H1 (cell line): ENCODE measurements at regions not wholly inside any gene's neighbourhood (a gene's known extent, or its start where the extent isn't known, plus 50 kb on each side); places are given as distances from the start of the nearest gene placed in this dataset.

Experiments used
- CTCF ChIA-PET: fragments of 300-600 bp; sonication (Branson Sonifier 250); formaldehyde crosslinking; loops from one replicate; lab custom pipeline; 2021; ENCODE audit not compliant: partially characterized antibody; lab: Charles Lee
- POLR2A ChIA-PET: fragments of 300-600 bp; sonication (Branson Sonifier 250); formaldehyde crosslinking; loops from one replicate; lab custom pipeline; 2021; ENCODE audit warnings: inconsistent platforms; ENCODE audit not compliant: partially characterized antibody; lab: Charles Lee
- DNase-seq, 2 experiments: peaks; one replicate each; pipeline versions ENCODE4 v3.0.0 to v3.0.0-alpha.2; 2010 to 2022; ENCODE audit warnings: low spot score in 2 of 2, low read depth in 1 of 2, mixed read lengths in 1 of 2
- FAIRE-seq: peaks from 2 replicates; lab custom pipeline; 2011; peaks lifted over from hg19 to GRCh38; lab: Jason Lieb, UNC
- H2AFZ ChIP-seq: 2 replicates; pipeline ENCODE4 v1.8.1; 2012; ENCODE audit warnings: low read length, inconsistent platforms
- H2AK5ac ChIP-seq: 2 replicates; pipeline ENCODE4 v1.6.1; 2013; ENCODE audit warnings: low read depth, low read length
- H2BK120ac ChIP-seq: replicated peaks from 2 replicates; pipeline ENCODE3; 2013; ENCODE audit warnings: low read depth, low read length, inconsistent platforms
- H2BK12ac ChIP-seq: 2 replicates; pipeline ENCODE4 v1.6.1; 2013; ENCODE audit warnings: low read depth, low read length
- H2BK15ac ChIP-seq: 2 replicates; pipeline ENCODE4 v1.6.1; 2013; ENCODE audit warnings: low read length
- H2BK20ac ChIP-seq: 2 replicates; pipeline ENCODE4 v1.6.1; 2013; ENCODE audit warnings: low read length
- H2BK5ac ChIP-seq: 2 replicates; pipeline ENCODE4 v1.6.1; 2013; ENCODE audit warnings: low read depth, low read length
- H3K14ac ChIP-seq: 2 replicates; pipeline ENCODE4 v1.6.1; 2013; ENCODE audit warnings: inconsistent platforms; ENCODE audit not compliant: insufficient read length
- H3K18ac ChIP-seq: 2 replicates; pipeline ENCODE4 v1.6.1; 2013; ENCODE audit warnings: low read length; ENCODE audit errors: extremely low read depth
- H3K23ac ChIP-seq: 2 replicates; pipeline ENCODE4 v1.6.1; 2013; ENCODE audit warnings: inconsistent platforms; ENCODE audit not compliant: insufficient read length
- H3K23me2 ChIP-seq: 2 replicates; pipeline ENCODE4 v1.6.1; 2013; ENCODE audit warnings: low read depth, low read length
- H3K27ac ChIP-seq: 2 replicates; pipeline ENCODE4 v1.6.1; 2011; ENCODE audit warnings: low read depth, low read length, inconsistent platforms
- H3K27me3 ChIP-seq, 4 experiments: replicated peaks in 1 of 4; 1 replicate in 1 of 4; 2 replicates in 3 of 4; pipeline versions ENCODE4 v1.6.1 to v1.8.1; 2011 to 2013; ENCODE audit warnings: low read length in 3 of 4, mild to moderate bottlenecking in 3 of 4, inconsistent platforms in 2 of 4, mixed read lengths in 2 of 4, moderate library complexity in 1 of 4; ENCODE audit not compliant: control insufficient read depth in 3 of 4, insufficient read depth in 3 of 4; ENCODE audit errors: extremely low read depth in 1 of 4
- H3K36me3 ChIP-seq, 4 experiments: 2 replicates each; pipeline versions ENCODE4 v1.6.1 to v1.8.1; 2011 to 2013; ENCODE audit warnings: mild to moderate bottlenecking in 4 of 4, low read length in 3 of 4, moderate library complexity in 2 of 4, control low read depth in 1 of 4, inconsistent platforms in 1 of 4; ENCODE audit not compliant: insufficient read depth in 4 of 4, control insufficient read depth in 2 of 4
- H3K4ac ChIP-seq: replicated peaks from 2 replicates; pipeline ENCODE3; 2013; ENCODE audit warnings: low read length, low read depth, mixed read lengths, inconsistent platforms; ENCODE audit not compliant: insufficient read length
- H3K4me1 ChIP-seq, 4 experiments: replicated peaks in 1 of 4; 1 replicate in 1 of 4; 2 replicates in 3 of 4; pipeline versions ENCODE4 v1.6.1 to v1.8.1; 2011 to 2013; ENCODE audit warnings: low read length in 3 of 4, inconsistent platforms in 2 of 4, mixed read lengths in 1 of 4; ENCODE audit not compliant: insufficient read depth in 4 of 4, control insufficient read depth in 3 of 4
- H3K4me2 ChIP-seq, 2 experiments: 2 replicates each; pipeline versions ENCODE4 v1.6.1 to v1.8.1; 2011 to 2013; ENCODE audit warnings: low read depth in 2 of 2, low read length in 2 of 2, control low read depth in 1 of 2, inconsistent platforms in 1 of 2, mild to moderate bottlenecking in 1 of 2; ENCODE audit not compliant: insufficient read depth in 1 of 2
- H3K4me3 ChIP-seq, 4 experiments: fragments of 200-600, 300-600 bp in 1 of 4; sonication (generic), shearing (Covaris generic), sonication (Bioruptor Twin) in 1 of 4; 2 replicates each; pipeline versions ENCODE4 v1.5.1 to v1.8.1; 2011 to 2016; ENCODE audit warnings: low read length in 4 of 4, low read depth in 3 of 4, control low read depth in 2 of 4, inconsistent platforms in 2 of 4, mild to moderate bottlenecking in 2 of 4, mixed read lengths in 1 of 4, moderate library complexity in 1 of 4; ENCODE audit not compliant: insufficient read depth in 2 of 4; ENCODE audit errors: extremely low read depth in 1 of 4
- H3K56ac ChIP-seq: replicated peaks from 2 replicates; pipeline ENCODE3; 2013; ENCODE audit warnings: low read depth, mild to moderate bottlenecking, mixed read lengths, low read length, inconsistent platforms; ENCODE audit not compliant: insufficient read length
- H3K79me1 ChIP-seq: 2 replicates; pipeline ENCODE4 v1.6.1; 2013; ENCODE audit warnings: low read depth, low read length, control low read depth
- H3K79me2 ChIP-seq, 2 experiments: 2 replicates each; pipeline versions ENCODE4 v1.6.1 to v1.8.1; 2012 to 2013; ENCODE audit warnings: low read length in 2 of 2, mild to moderate bottlenecking in 2 of 2, inconsistent platforms in 1 of 2; ENCODE audit not compliant: insufficient read depth in 2 of 2, control insufficient read depth in 1 of 2
- H3K9ac ChIP-seq, 4 experiments: replicated peaks in 1 of 4; 1 replicate in 1 of 4; 2 replicates in 3 of 4; pipeline versions ENCODE4 v1.6.1 to v1.8.1; 2011 to 2013; ENCODE audit warnings: low read depth in 3 of 4, low read length in 3 of 4, control low read depth in 2 of 4, mild to moderate bottlenecking in 2 of 4, moderate library complexity in 2 of 4, inconsistent platforms in 1 of 4; ENCODE audit errors: extremely low read depth in 1 of 4
- H3K9me3 ChIP-seq, 2 experiments: 2 replicates each; pipeline versions ENCODE4 v1.6.1 to v1.8.1; 2012 to 2013; ENCODE audit warnings: mild to moderate bottlenecking in 2 of 2, moderate library complexity in 2 of 2, control low read depth in 1 of 2, inconsistent platforms in 1 of 2, low read depth in 1 of 2, low read length in 1 of 2, mixed read lengths in 1 of 2; ENCODE audit not compliant: insufficient read depth in 2 of 2
- H4K20me1 ChIP-seq, 2 experiments: replicated peaks in 1 of 2; 2 replicates each; pipeline versions ENCODE3 to v1.8.1; 2011 to 2013; ENCODE audit warnings: inconsistent platforms in 2 of 2, low read length in 2 of 2, mild to moderate bottlenecking in 1 of 2; ENCODE audit not compliant: insufficient read depth in 2 of 2, control insufficient read depth in 1 of 2
- H4K5ac ChIP-seq: 2 replicates; pipeline ENCODE4 v1.6.1; 2013; ENCODE audit warnings: low read length, low read depth, mixed read lengths, inconsistent platforms; ENCODE audit not compliant: insufficient read length
- H4K8ac ChIP-seq: 2 replicates; pipeline ENCODE4 v1.8.0; 2013; ENCODE audit warnings: mild to moderate bottlenecking, moderate library complexity, low read length, inconsistent platforms; ENCODE audit not compliant: insufficient read depth; ENCODE audit errors: extremely low read depth
- H4K91ac ChIP-seq: replicated peaks from 2 replicates; pipeline ENCODE3; 2013; ENCODE audit warnings: low read length, mixed read lengths, inconsistent platforms; ENCODE audit not compliant: insufficient read length
- BACH1 ChIP-seq: IDR thresholded peaks from 2 replicates; pipeline ENCODE4 v1.6.1; 2012; ENCODE audit warnings: low read length, improper control_type of control experiment
- CHD1 ChIP-seq: IDR thresholded peaks from 2 replicates; pipeline ENCODE4 v1.6.1; 2012; ENCODE audit warnings: low read depth, low read length, improper control_type of control experiment
- CTBP2 ChIP-seq: IDR thresholded peaks from 2 replicates; pipeline ENCODE4 v1.7.0; 2011; ENCODE audit warnings: borderline replicate concordance, mild to moderate bottlenecking, moderate library complexity, mixed read lengths, low read length; ENCODE audit not compliant: insufficient read depth, insufficient read length
- CTCF ChIP-seq, 3 experiments: IDR thresholded peaks; 1 replicate in 2 of 3; 2 replicates in 1 of 3; pipeline versions ENCODE4 v1.5.1 to v1.6.1; 2011; ENCODE audit warnings: low read length in 3 of 3, mild to moderate bottlenecking in 3 of 3, inconsistent platforms in 2 of 3, low read depth in 1 of 3, moderate library complexity in 1 of 3; ENCODE audit not compliant: insufficient read depth in 1 of 3; ENCODE audit errors: control extremely low read depth in 1 of 3
- HDAC6 ChIP-seq: IDR thresholded peaks from one replicate; pipeline ENCODE4 v1.7.1; 2012; ENCODE audit warnings: low read depth, mild to moderate bottlenecking, inconsistent platforms, low read length, moderate library complexity
- KDM4A ChIP-seq: IDR thresholded peaks from one replicate; pipeline ENCODE4 v1.7.1; 2012; ENCODE audit warnings: low read depth, mild to moderate bottlenecking, moderate library complexity, low read length, inconsistent platforms; ENCODE audit not compliant: severe bottlenecking
- KDM5A ChIP-seq: fragments of 200-600 bp; IDR thresholded peaks from 2 replicates; pipeline ENCODE4 v1.7.1; 2012; ENCODE audit warnings: mild to moderate bottlenecking, low read length, inconsistent platforms, mixed read lengths
- RFX5 ChIP-seq: IDR thresholded peaks from 2 replicates; pipeline ENCODE4 v1.6.1; 2011; ENCODE audit warnings: low read depth, low read length, improper control_type of control experiment, borderline replicate concordance
- RNF2 ChIP-seq: fragments of 200-900, 300-1000 bp; sonication (generic); IDR thresholded peaks from 2 replicates; pipeline ENCODE4 v1.7.1; 2016; ENCODE audit warnings: borderline replicate concordance, low read depth, mild to moderate bottlenecking, antibody characterized with exemption, low read length; ENCODE audit not compliant: poor library complexity, severe bottlenecking; ENCODE audit errors: missing control alignments
- SIRT6 ChIP-seq: IDR thresholded peaks from one replicate; pipeline ENCODE4 v1.7.1; 2012; ENCODE audit warnings: low read length, inconsistent platforms
- SP1 ChIP-seq: IDR thresholded peaks from 2 replicates; pipeline ENCODE4 v1.6.1; 2011; ENCODE audit warnings: low read depth, low read length
- TAF7 ChIP-seq: optimal IDR thresholded peaks from 2 replicates; pipeline ENCODE3; 2011; ENCODE audit warnings: low read depth, mild to moderate bottlenecking, inconsistent platforms, low read length, moderate library complexity, borderline replicate concordance
- ZNF274 ChIP-seq: IDR thresholded peaks from 2 replicates; pipeline ENCODE4 v1.7.0; 2012; ENCODE audit warnings: low read length, borderline replicate concordance; ENCODE audit errors: extremely low read depth

GRCh38 chr13:71368336-71368735 lies 498.7 kb downstream of the DACH1 start:
- H3K14ac ChIP-seq, result no peak overlapping the region
- no peaks in the 10 kb centered on the region for H3K27me3 ChIP-seq
- H2AK5ac ChIP-seq, result no peak overlapping the region
- H3K56ac ChIP-seq, result no peak overlapping the region
- H2AFZ ChIP-seq, result no peak overlapping the region
- no peak overlapping the region for H3K27ac ChIP-seq
- no peaks in the 10 kb centered on the region for H3K79me1 ChIP-seq
- no peaks in the 10 kb centered on the region for H3K23me2 ChIP-seq
- H4K8ac ChIP-seq, result no peak overlapping the region
- no peak overlapping the region for H2BK12ac ChIP-seq
- H3K79me2 ChIP-seq, result no peaks in the 10 kb centered on the region
- no peak for FAIRE-seq
- no peak for DNase-seq
- H3K18ac ChIP-seq, result no peak overlapping the region
- no peak overlapping the region for H3K4me2 ChIP-seq
- H3K4me1 ChIP-seq, result no peaks in the 10 kb centered on the region
- H3K4ac ChIP-seq, result no peak overlapping the region
- no peak overlapping the region for H4K91ac ChIP-seq
- no peak overlapping the region for H3K9ac ChIP-seq
- no peaks in the 10 kb centered on the region for H3K36me3 ChIP-seq
- H3K23ac ChIP-seq, result no peak overlapping the region
- H3K9me3 ChIP-seq, result no peaks in the 10 kb centered on the region
- H4K20me1 ChIP-seq, result no peaks in the 10 kb centered on the region
- H4K5ac ChIP-seq, result no peak overlapping the region
- no peak overlapping the region for H3K4me3 ChIP-seq
- CTCF ChIA-PET, result interaction anchor here (0.7 kb wide), 1 partner anchor 1469 kb away, joined by 4 read pairs; no protein-coding TSS in a partner anchor
- no peak overlapping the region for H2BK20ac ChIP-seq
- POLR2A ChIA-PET, result no interaction called here
- no peak overlapping the region for H2BK5ac ChIP-seq
- no peak overlapping the region for H2BK120ac ChIP-seq
- H2BK15ac ChIP-seq, result no peak overlapping the region
- TF ChIP-seq CHD1 (no peak), ZNF274 (no peak), KDM5A (no peak), SP1 (no peak), BACH1 (no peak), KDM4A (no peak), HDAC6 (no peak), SIRT6 (no peak), CTBP2 (no peak), RNF2 (no peak), TAF7 (no peak), CTCF (IDR thresholded peaks at IDR 0.05; ENCODE audit: control extremely low read depth in 1 of 3, insufficient read depth in 1 of 3, low read depth in 1 of 3, low read length in 3 of 3) (no peak), RFX5 (no peak)
